HG02840 (cell line): ENCODE measurements at regions not wholly inside any gene's neighbourhood (a gene's known extent, or its start where the extent isn't known, plus 50 kb on each side); places are given as distances from the start of the nearest gene placed in this dataset.

ENCODE experiments used
- ATAC-seq: cut with Tn5 transposase; IDR thresholded peaks from one replicate; pipeline ENCODE4 v1.9.1; 2021; ENCODE audit warnings: mild to moderate bottlenecking, moderate library complexity, moderate number of reproducible peaks; ENCODE audit not compliant: unreplicated experiment, low FRiP score

DNA sequence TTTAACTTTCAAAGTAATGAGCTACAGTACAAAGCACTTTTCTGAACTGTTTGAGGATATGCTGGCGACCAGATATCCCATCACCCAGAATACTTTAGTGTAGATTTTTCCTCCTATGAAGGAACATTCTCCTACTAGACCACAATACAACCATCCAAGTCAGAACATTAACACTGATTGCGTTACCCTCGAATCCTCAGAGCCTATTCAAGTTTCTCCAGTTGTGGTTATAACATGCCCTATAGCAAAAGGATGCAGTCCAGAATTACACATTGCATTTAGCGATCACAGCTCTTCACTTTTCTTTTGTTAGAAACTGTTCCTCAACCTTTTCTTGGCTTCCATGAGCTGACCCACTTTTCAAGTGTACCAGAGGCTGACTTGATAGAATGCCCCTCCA lies 87.4 kb upstream of the SOX4 start:
- no peak for ATAC-seq

DNA sequence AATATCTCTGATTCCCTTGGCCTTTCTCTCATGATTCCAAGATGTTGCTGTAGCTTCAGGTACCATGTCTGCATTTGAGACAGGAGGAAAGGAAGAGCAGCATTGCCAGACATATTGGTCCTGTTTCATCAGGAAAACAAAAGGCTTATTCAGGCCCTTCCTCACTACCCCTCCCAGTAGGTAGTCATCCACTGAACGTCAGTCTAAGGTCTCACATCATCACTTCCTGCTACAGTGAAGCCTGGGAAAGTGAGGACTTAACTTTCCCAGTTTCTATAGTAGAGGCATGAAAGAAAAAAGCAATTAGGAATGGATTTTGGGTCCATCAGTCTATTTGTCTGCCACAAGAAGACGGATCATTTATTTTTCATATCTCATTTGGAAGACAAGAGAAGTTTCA lies 85.7 kb upstream of the SOX4 start:
- no peak for ATAC-seq

DNA sequence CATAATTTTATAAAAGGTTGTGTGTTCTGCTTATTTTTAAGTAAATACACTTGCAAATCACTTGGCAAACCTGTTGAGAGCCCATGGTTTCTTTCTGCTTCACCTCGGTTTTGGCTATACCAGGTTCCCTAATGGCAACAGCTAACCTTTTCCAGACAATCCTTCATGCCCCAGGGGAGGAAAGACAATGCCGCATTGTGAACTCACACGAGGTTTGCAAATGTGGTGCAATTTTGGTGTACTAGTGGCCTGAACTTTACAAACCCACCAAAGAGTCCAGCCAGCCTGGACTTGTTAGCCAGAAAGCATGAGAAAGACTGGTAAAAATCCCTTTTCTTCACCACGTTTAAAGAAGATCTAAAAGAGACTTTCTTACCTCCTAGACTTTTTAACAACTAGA lies 84.8 kb upstream of the SOX4 start:
- ATAC-seq: no peak

DNA sequence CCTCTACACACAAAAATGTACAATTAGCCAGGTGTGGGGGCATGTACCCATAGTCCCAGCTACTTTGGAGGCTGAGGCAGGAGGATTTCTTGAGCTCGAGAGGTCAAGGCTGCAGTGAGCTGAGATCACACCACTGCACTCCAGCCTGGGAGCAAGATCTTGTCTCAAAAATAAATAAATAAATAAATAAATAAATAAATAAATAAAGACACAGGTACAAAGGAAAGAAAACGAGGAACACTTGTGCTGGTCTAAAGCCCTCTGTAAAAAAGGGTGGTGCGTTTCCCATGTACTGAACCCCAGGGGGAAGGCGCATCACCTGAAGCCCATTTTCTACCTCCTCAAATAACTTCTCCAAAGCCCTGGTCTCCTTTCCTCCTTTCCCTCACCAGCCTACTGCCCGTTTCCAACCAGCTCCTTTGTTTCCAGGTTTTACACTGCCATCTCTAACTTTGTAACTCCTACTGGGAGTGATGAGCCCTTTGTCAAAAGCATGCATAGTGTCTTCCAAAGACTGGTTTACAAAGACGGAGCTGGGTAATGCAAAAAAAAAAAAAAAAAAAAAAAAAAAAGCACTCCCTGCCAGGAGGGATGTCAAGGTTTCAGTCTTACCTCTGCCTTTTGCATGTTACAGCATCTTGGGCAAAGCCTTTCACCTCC lies 81.5 kb upstream of the SOX4 start:
- no peak for ATAC-seq

DNA sequence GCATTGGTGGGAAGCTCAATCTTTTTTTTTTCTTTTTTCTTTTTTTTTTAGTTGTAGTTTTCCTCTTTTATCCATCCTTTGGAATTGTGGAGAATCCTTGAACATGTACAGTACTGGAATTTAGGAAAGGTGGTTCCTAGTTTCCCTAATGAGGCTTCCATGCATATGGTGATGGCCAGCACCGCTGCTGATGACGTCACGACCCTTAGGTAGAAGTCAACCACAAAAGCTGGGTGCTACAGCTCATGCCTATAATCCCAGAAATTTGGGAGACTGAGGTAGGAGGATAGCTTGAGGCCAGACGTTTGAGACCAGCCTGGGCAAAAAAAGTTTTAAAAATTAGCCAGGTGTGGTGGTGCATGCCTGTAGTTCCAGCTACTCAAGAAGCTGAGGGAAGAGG lies 79.3 kb upstream of the SOX4 start:
- ATAC-seq: no peak

DNA sequence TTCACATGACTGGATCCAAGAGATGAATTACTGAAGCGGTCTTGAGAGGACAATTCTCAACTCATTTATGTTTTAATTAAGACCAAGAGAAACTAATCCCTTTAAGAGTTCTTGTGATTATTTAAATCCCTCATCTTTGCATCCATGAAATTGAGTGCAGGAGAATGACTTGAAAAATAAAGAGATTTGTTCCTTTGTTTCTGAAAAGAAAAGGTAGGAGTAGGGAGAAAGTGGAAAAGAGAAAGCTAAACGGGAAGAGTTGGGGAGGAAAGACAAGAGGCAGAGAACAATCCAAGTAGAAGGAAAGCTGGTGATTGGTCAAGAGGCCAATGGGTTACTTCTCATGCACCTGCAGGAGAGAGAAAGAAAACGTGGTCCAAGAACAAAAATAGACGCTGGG lies 75.2 kb upstream of the SOX4 start:
- ATAC-seq: no peak

DNA sequence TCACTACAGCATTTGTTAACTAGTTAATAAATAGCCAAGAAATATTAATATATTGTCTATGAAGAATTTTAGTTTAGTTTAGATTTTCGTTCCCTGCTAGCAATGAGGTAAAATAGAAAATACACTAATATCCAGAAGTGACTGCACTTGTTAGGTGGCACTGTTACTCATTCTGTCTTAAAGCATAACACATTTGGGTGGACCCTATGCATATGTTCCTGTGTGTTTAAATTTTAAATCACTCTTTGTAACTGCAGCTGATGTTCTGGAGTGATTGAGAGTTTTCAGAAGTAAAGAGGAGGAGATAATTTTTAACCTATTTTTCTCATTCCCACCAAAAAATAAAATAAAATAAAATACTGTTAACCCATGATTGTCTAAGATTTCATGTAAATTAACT lies 73.9 kb upstream of the SOX4 start:
- no peak for ATAC-seq

DNA sequence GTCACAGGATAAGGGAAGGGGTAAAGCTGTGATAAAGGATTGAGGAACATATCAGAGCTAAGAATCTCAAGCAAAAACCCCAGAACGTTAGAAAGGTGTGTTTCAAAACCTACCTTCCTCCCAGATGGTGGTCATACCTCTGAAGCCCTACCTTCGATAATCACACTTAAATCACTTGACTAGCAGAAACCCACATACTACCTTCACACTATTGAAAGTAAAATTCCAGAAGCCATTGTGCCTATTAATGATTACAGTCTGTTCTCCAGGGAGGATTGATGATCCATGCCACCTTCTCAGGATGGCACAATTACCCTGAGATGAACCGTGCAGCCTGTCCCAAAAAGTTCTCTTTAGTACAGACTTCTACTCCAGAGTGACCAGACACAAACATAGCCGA lies 72.3 kb upstream of the SOX4 start:
- no peak for ATAC-seq

DNA sequence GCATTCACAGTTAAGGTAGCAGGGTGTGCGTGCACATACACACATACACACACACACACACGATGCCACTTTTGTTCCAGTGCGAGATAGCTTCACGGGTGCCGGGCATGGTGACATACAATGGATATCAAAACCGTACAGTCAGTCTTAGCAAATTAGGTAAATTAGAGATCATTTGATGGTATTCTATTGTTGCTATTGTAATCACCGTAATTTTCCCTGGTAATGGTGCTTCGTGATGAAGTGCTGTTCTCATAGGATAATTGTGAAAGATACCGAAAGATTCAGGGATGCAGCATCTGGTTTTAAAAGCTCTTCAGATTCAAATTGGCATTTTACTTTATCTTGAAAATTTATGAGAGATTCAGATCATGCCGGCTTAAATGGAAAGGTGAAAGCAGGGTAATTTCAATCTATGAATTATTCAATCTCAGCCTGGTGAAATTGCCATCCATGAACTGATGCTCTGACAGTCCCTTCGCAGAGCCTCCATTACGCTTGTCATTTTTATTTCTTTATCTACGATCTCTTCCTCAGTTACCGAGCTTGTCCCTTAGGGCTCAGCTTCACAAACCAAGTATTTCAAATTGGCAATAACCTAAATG lies 71.3 kb upstream of the SOX4 start:
- no peak for ATAC-seq

DNA sequence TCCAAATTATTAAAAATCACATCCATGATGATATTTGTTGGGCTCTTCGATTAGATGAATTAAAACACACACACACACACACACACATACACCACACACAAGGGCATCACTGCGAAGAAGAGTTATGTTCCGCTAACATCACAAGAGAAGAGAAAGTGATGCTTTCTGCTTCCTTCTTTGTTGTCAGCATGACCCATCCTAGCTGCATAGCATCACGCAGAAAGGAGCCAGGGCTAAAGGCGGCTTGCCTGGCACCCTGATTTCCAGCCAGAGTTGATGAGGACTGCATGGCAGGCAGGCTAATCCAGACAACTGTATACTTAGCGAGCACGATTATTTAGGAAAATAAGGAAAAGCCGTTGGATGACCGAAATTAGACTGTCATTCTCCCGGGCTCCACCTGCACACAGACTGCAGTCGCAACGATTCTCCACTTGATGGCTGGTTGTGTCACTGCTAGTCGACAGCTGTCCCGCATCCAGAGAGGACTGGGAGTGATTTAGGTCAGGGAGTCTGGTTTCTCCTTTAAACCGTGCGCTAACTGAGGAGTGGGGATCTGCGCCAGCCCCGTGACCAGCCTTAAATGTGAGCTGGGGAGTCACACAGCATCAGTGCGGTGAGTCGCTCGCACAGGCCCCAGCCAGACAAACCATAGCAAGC lies 70.6 kb upstream of the SOX4 start:
- no peak for ATAC-seq

DNA sequence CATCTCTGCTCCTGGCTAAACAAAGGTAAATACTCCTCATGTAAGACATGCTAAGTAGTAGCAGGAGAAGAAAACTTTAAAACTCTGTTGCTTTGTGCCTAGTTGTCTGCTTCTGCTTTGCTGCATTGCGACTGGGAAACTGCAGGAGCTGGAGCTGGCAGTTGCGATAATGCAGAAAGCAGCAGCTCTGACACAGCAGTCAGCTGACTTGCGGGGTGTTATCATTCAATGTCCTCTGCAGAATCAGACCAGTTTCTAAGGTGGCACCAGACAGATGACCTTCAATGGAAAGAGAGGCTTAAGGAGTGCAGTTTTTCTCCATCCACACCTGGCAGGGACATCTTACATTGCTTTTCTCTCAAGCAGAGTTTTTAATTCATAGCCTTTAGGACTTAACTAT lies 69.9 kb upstream of the SOX4 start:
- ATAC-seq: no peak

DNA sequence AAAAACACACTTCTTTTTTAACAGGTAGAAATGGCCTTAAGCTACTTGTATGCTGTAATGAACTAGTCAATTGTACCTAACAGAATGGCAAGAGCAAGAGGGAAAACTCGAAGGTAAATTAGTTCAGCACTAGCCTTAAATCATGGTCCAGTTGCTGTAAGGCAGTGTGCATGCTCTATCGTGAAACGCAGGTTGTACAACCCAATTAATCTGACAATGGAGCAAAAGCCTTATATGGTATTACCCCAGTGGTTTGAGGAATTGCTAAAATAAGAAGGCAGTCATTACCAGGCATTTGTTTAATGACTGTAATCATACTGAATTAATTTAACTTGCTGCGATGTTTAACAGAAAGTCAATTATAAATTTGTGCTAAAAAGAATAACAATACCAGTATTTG lies 69.3 kb upstream of the SOX4 start:
- ATAC-seq: no peak

DNA sequence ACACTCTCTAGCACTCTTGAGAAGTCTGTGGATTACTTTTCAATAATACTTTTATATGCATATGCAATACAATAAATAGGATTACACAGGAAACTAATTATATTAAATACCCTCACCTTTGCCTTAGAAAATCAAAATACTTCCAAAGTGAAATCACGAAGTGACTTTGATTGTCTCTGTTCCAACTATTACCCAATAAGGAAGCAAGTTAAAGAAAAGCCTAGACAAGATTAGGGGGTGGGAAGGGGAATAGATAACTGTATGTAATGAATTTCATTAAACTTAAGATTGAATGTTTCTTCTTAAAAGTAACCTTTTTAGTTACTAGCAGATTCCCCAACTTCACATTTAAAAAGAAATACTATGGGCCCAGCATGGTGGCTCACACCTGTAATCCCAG lies 66.6 kb upstream of the SOX4 start:
- no peak for ATAC-seq

DNA sequence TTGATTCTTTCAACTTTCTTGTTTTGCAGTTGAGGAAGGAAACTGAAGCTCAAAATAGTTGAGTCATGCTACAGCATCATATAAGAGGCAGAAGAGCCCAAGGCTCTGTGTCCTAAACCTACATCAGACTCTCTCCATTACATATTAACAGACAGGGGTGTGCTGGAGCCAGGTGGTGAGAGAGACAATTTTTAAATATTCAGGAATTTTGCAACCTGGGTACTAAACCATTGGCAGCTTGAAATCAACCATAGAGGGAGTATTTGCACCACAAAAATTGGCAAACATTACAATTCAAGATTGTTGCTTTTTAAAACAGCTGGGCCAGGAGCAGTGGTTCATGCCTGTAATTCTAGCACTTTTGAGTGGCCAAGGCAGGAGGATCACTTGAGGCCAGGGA lies 65.8 kb upstream of the SOX4 start:
- no peak for ATAC-seq

DNA sequence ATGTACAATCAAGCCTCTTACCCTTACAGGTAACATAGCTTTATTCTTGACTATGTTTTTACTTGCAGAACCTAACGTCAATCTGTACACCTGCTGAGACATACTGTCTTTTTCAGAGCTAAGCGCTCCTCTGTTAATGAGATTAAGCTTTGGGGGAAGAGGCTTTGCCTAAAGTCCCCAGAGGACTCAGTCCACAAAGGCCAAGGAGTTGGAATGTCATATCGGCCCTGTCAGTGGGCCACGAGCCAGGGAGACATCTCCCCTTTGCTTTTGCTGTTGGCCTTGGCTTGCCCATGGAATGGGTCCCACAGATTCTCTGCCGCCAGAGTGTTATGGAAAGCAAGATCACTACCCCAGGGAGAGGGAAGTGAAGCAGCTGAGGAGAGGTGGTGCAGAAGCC lies 64.1 kb upstream of the SOX4 start:
- no peak for ATAC-seq

DNA sequence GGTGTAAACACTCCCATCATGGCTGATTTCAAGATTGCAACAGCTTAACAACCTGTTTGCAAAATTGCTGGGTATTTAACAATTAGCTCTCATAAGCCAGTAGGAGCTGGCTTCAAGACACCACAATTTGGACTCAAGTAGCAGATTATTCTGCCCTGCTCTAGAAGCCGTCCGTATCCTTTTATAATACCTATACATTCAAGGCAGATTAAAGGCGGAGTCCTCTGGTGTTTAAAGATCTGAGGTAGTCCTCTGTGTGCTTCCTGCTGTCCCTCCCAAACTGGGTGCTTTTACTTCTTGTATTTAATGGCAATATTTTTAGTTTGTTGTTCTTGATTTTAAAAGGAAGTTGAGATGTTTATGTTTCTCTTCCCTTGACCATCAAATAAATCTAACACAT lies 62.2 kb upstream of the SOX4 start:
- ATAC-seq: no peak

DNA sequence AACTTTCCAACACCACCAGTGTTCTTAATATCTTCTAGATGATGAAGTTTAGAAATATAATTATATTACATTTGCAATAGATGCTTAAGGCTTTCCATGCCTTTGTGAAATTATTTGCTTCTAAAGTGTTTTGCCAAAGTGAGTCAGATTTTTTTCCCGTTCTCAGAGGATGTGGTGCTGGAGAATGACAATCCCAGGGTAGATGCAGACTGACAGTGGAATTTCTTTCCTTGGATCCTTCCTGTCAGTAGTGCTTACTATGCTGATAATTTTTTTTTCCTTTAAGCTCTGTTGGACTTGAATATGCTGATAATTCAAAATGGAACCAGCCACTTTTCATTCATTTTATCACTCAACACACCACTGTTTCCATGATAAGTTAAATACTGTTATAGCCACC lies 59.9 kb upstream of the SOX4 start:
- ATAC-seq: no peak

DNA sequence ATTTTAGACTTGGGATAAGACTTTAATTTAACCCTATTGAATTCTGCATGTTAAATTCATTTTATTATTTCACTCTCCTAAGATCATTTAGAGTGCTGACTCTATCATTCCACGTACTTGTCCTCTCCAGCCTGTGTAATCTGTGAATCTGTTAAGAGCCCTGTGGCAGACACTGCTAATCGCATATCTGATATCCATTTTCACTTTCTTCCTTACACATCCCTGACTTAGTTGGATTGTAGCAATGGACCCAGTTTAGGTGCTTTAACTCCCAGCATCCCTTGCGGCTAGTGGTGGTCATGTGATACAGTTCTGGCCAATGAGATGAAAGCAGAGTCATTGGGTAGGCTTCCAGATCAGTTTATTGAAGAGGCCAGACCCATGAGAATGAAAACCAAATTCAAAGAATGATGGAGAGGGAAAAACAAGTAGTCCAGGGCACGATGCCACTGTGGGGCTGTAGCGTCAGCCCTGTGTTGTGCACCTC lies 57.2 kb upstream of the SOX4 start:
- ATAC-seq: no peak

DNA sequence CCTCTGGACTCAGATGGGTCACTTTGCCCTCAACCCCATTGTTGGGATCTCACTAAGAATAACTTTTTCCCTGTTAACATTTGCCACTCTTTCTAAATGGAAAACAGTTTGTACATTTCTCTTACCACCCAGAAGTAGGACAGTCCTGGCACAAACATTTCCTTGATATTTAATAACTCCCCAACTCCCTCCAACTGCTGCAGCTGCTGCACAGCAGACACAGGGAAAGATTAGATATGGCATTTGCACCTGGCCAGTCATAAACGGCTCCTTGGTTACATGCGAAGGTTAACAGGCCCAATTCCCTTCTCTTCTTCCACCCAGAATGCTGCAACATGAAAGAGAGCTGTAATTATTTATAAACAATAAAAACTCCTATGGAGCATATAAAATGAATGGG lies 55.9 kb upstream of the SOX4 start:
- ATAC-seq: no peak

DNA sequence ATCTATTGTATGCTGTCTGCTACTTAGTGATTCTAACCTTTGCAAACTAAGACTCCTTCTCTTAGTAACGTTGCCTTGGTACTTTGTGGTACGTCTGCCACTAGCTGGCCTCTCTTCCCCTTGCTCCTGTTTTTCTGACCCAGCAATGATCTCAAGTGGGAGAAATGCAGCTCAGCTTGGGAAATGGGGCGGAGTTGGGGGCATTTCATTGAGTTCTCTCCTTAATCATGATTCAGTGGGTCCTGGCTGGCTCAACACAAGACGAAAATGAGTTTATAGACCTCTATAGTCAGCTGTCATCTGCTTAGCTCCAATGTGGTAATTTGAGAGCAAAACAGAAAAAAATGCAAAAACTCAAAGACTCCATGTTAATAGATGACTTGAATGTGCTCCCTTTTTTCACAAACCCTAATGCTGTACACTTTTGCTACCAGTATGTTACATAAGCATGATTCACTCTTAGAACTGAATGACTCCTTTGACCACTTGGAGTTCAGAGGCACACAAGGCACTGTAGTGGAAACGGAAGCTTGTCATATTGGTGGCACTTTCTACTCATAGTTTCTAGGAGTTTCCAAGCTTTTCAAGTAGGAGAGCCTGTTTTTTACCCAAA lies 55.3 kb upstream of the SOX4 start:
- no peak for ATAC-seq

DNA sequence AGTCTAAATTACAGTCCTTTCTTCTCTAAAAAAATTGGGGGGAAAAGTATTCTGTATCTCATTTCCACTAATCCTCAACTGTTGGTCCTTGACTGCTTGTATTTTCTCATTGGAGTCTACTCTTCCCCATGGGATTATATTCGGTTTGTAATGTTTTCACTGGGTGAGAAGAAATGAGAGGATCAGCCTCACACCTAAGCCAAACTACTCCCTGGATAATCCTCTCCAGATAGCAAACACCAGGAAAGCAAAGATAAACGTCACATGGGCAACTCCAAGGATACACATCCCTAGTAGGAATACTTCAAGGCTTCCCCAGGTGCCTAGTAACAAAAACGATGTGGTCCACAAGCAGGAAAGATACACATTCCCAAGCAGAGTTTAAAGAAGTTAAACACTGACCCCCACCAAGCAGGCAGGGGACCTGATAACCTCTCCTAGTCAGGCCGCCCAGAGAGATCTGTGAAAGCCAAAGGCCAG lies 53.9 kb upstream of the SOX4 start:
- no peak for ATAC-seq
